ENCODE measurements at regions not wholly inside any gene's neighbourhood (a gene's known extent, or its start where the extent isn't known, plus 50 kb on each side); places are given as distances from the start of the nearest gene placed in this dataset.

GRCh38 chr20:59377842-59378241 is 77.4 kb downstream of the EDN3 start:
- TF ChIP-seq EZH2 (IDR thresholded peaks at IDR 0.05) (no peak), POLR2AphosphoS5 (IDR thresholded peaks at IDR 0.05; ENCODE audit: borderline replicate concordance, low read depth, low read length) (no peak)
